RWPE1 (cell line): ENCODE measurements at regions not wholly inside any gene's neighbourhood (a gene's known extent, or its start where the extent isn't known, plus 50 kb on each side); places are given as distances from the start of the nearest gene placed in this dataset.

Experiments
- CTCF ChIA-PET: fragments of 350-600 bp; sonication (Branson Sonifier 250); formaldehyde crosslinking; extraction: SDS; loops from one replicate; lab custom pipeline; 2021; lab: Yijun Ruan, JAX
- POLR2A ChIA-PET: fragments of 400-600 bp; formaldehyde crosslinking; extraction: SDS; loops from one replicate; lab custom pipeline; 2020; ENCODE audit warnings: antibody characterized with exemption; ENCODE audit not compliant: low non-redundant PET; lab: Yijun Ruan, JAX
- DNase-seq: peaks from one replicate; pipeline ENCODE4 v3.0.0; 2012; ENCODE audit warnings: low spot score
- H3K27ac ChIP-seq: fragments of 450-650 bp; 2 replicates; pipeline ENCODE4 v1.5.1; 2017
- TF ChIP-seq, protein P1 (sequence below): fragments of 450-650 bp; conservative IDR thresholded peaks from 2 replicates; pipeline ENCODE4 v1.5.1; 2017; ENCODE audit warnings: low read depth, mild to moderate bottlenecking

DNA sequence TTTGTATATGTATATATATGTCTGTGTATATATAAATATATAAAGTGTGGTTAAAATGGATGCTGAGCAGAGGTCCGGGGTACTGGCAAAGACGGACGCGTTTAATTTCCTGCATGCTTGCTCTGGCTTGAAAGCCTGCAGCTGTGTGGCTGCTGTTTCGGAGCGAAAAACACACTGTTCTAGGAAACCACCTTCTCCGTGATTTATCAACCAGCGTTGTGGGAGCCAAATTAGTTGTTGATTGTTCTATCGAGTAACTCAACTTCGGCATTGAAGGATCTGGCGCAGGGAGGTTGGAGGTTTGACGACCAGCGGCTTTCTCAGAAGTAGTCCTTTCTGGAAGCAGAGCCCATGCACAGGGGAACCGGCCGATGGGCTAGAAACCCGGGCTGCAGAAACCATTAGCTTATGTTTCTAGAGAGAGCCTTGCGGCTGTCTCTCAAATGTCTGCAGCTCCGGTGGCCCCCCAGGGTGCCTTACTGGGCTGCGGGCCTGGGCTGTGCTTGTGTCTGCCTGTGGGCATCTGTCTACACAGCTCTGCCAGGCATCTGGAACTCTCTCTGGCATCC lies 81.8 kb downstream of the EDN3 start:
- CTCF ChIA-PET = no interaction called here
- DNase-seq = no peak
- POLR2A ChIA-PET = no interaction called here
- TF ChIP-seq, protein P1, sequence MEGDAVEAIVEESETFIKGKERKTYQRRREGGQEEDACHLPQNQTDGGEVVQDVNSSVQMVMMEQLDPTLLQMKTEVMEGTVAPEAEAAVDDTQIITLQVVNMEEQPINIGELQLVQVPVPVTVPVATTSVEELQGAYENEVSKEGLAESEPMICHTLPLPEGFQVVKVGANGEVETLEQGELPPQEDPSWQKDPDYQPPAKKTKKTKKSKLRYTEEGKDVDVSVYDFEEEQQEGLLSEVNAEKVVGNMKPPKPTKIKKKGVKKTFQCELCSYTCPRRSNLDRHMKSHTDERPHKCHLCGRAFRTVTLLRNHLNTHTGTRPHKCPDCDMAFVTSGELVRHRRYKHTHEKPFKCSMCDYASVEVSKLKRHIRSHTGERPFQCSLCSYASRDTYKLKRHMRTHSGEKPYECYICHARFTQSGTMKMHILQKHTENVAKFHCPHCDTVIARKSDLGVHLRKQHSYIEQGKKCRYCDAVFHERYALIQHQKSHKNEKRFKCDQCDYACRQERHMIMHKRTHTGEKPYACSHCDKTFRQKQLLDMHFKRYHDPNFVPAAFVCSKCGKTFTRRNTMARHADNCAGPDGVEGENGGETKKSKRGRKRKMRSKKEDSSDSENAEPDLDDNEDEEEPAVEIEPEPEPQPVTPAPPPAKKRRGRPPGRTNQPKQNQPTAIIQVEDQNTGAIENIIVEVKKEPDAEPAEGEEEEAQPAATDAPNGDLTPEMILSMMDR = no peak
- H3K27ac ChIP-seq = no peak overlapping the region

DNA sequence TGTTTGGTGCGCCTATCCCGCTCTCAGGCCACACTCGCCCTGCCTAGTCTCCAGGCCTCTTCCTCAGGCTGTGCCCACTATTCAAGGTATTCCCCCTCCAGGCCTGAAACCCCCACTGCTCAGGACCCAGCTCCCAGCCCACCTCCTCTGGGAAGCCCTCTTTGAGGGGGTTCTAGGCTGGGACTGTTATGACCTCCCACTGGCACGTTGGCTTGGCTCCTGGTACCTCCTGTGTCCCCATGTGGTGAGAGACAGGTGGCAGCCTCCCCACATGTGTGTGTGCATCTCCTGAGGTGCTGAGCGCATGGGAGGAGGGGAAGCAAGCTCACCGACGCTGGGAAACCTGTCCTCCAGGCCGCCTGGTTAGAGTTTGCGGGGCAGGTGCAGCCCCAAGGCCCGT lies 82.5 kb downstream of the EDN3 start:
- H3K27ac ChIP-seq = no peak overlapping the region
- TF ChIP-seq, protein P1 = no peak
- POLR2A ChIA-PET = no interaction called here
- CTCF ChIA-PET = no interaction called here
- DNase-seq = no peak

DNA sequence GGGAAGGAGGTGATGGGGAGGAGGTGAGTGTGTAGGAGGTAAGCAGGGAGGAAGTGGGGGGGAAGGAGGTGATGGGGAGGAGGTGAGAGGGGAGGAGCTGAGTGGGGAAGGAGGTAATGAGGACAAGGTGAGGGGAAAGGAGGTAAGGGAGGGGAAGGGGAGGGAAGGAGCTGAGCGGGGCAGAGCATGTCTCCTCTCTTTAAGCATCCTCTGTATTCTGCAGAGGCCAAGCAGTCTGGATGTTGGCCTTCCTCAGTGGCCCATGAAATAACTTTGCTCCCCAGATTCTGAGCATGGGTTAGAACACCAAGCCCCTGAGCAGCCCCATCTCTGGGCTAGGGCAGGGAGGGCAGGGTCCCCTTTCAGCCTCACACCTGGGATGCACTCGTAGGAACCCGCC lies 84.6 kb downstream of the EDN3 start:
- no peak overlapping the region for H3K27ac ChIP-seq
- DNase-seq = no peak
- ChIA-PET CTCF (interaction anchor here (0.6 kb wide), 1 partner anchor 21 kb away, joined by 3 read pairs; no protein-coding TSS in a partner anchor), POLR2A (no interaction called here)
- TF ChIP-seq, protein P1 = no peak

DNA sequence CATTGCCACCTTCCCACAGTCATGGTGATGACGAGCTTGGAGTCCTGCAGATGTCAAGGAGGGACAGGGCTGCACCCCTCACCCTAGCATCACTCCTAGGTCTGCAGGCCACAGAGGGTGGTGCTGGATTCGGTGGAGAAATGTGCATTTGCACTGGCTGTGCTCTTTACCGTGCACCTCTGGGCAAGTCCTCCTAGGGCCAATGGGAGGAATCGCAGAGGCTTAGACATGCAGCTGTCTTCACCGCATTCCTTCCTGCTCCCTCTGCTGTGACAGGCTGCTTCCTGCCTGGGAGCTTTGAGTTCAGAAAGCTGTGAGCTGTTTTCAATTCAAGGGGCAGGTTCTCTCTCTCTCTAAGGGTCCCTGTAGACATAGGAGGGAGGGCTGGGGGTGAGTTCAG lies 85.1 kb downstream of the EDN3 start:
- ChIA-PET CTCF (interaction anchor here (0.6 kb wide), 2 partner anchors 21 to 667 kb away, joined by 3 read pairs; no protein-coding TSS in a partner anchor), POLR2A (no interaction called here)
- H3K27ac ChIP-seq = no peak overlapping the region
- TF ChIP-seq, protein P1 = no peak
- no peak for DNase-seq

DNA sequence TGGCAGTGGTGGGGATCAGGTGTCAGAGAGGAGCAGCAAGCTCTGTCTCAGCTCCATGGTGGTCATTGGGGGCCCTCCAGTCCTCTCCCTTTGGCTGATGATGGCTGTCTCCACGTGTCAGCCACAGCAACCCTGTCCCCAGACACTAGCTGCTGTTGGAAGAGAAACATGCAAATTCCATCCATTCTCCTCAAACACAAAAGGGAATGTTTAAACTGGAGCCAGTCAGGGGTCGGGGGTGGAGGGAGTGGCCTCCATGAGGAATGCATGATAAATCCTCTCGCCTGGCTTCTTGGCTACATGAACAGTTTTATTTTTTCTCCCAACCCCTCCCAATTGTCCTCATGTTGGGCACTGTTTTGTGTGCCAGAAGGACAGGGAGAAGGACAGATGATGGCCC lies 86.4 kb downstream of the EDN3 start:
- no peak for DNase-seq
- H3K27ac ChIP-seq = no peak overlapping the region
- TF ChIP-seq, protein P1 = no peak
- ChIA-PET CTCF (interaction anchor here (0.6 kb wide), 1 partner anchor 1003 kb away, joined by 3 read pairs; no protein-coding TSS in a partner anchor), POLR2A (no interaction called here)

DNA sequence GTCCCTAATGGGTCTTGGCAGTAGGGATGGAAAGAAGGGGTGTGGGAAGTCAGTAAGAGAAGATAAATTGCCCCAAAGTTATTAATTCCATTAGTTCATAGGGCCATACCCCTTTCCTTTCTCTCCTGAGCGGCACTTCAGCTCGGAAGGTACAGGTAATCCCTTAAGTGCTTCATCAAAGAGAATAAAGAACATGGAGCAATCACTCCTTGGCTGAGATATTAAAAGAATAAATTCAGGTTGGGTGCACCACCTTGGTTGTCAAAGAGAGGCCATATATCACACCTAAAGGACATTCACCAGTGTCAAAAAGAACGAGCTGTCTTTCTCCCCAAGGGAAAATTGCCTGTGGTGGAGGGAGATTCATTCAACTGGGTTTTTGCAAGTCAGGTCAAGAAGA lies 87.5 kb downstream of the EDN3 start:
- DNase-seq = no peak
- POLR2A ChIA-PET = no interaction called here
- CTCF ChIA-PET = interaction anchor here (0.6 kb wide), 1 partner anchor 875 kb away, joined by 4 read pairs; no protein-coding TSS in a partner anchor
- no peak overlapping the region for H3K27ac ChIP-seq
- TF ChIP-seq, protein P1 = no peak
